Kidney (tissue), 13 donors: ENCODE measurements at regions not wholly inside any gene's neighbourhood (a gene's known extent, or its start where the extent isn't known, plus 50 kb on each side); places are given as distances from the start of the nearest gene placed in this dataset.

ENCODE experiments used
- DNase-seq, 5 donors: peaks; one replicate each; pipeline ENCODE4 v3.0.0-alpha.2; 2013 to 2020
- FAIRE-seq: peaks from 2 replicates; lab custom pipeline; 2012; peaks lifted over from hg19 to GRCh38; lab: Jason Lieb, UNC
- H3K27ac ChIP-seq, 2 donors: one replicate each; pipeline ENCODE4 v1.7.0; 2013; ENCODE audit warnings: low read depth in 2 of 2, low read length in 2 of 2, inconsistent platforms in 1 of 2
- H3K27me3 ChIP-seq: one replicate; pipeline ENCODE4 v1.7.1; 2013; ENCODE audit warnings: low read length, inconsistent platforms; ENCODE audit not compliant: control insufficient read depth, insufficient read depth
- H3K36me3 ChIP-seq, 3 donors: one replicate each; pipeline versions ENCODE4 v1.7.0 to v1.7.1; 2013; ENCODE audit warnings: low read length in 3 of 3, control low read depth in 1 of 3, inconsistent platforms in 1 of 3; ENCODE audit not compliant: insufficient read depth in 3 of 3, control insufficient read depth in 2 of 3
- H3K4me1 ChIP-seq, 3 donors: one replicate each; pipeline versions ENCODE4 v1.7.0 to v1.7.1; 2013; ENCODE audit warnings: low read length in 3 of 3, inconsistent platforms in 1 of 3, low read depth in 1 of 3; ENCODE audit not compliant: control insufficient read depth in 2 of 3, insufficient read depth in 2 of 3
- H3K4me3 ChIP-seq, 3 donors: one replicate each; pipeline versions ENCODE4 v1.7.0 to v1.8.1; 2013; ENCODE audit warnings: low read length in 3 of 3, control low read depth in 1 of 3, inconsistent platforms in 1 of 3
- H3K9ac ChIP-seq, 3 donors: one replicate each; pipeline versions ENCODE4 v1.7.0 to v1.7.1; 2013; ENCODE audit warnings: low read length in 3 of 3, control low read depth in 1 of 3, inconsistent platforms in 1 of 3
- H3K9me3 ChIP-seq, 3 donors: one replicate each; pipeline versions ENCODE4 v1.7.0 to v1.7.1; 2013; ENCODE audit warnings: low read length in 3 of 3, control low read depth in 1 of 3, inconsistent platforms in 1 of 3; ENCODE audit not compliant: control insufficient read depth in 2 of 3, insufficient read depth in 1 of 3
- CTCF ChIP-seq: IDR thresholded peaks from 3 replicates; pipeline ENCODE4 v1.5.1; 2012; ENCODE audit warnings: mild to moderate bottlenecking, moderate library complexity, borderline replicate concordance; ENCODE audit not compliant: insufficient read depth; ENCODE audit errors: extremely low read depth
- intact Hi-C: fragments of 100-400 bp; cut with DNase I; formaldehyde crosslinking; loops from one replicate; pipeline ENCODE4 v1.11.1; 2022
- donor health status: control.
- donor health status: control.
- donor health status: control.
- donor health status: control.
- donor health status: control.
- donor health status: DM: yes; HTN: yes; CAD: no.
- donor health status: Normal renal cell carcinoma (clear cell type).

GRCh38 chr1:229111703-229112319 lies 159.1 kb upstream of the RAB4A start:
- no peak for FAIRE-seq
- Histone ChIP-seq H3K4me1 (peaks cover 0 to 2% (median 0%) of the 10 kb centered on the region in 3 donors), H3K9ac (no peak overlapping the region), H3K4me3 (no peak overlapping the region), H3K27ac (no peak overlapping the region), H3K9me3 (no peaks in the 10 kb centered on the region), H3K27me3 (no peaks in the 10 kb centered on the region), H3K36me3 (no peaks in the 10 kb centered on the region)
- DNase-seq: no peak
- no peak for TF ChIP-seq CTCF
- intact Hi-C loops: no loop called here

GRCh38 chr1:229112832-229113548 lies 157.9 kb upstream of the RAB4A start:
- H3K9me3 ChIP-seq: no peaks in the 10 kb centered on the region
- FAIRE-seq: no peak
- H3K27me3 ChIP-seq: no peaks in the 10 kb centered on the region
- H3K36me3 ChIP-seq: no peaks in the 10 kb centered on the region
- no peak overlapping the region for H3K9ac ChIP-seq
- no peak overlapping the region for H3K4me3 ChIP-seq
- DNase-seq: no peak
- peaks cover 0 to 8% (median 7%) of the 10 kb centered on the region in 3 donors for H3K4me1 ChIP-seq
- no peak for TF ChIP-seq CTCF
- H3K27ac ChIP-seq: no peak overlapping the region
- intact Hi-C loops: no loop called here

GRCh38 chr1:229114315-229114714 lies 156.6 kb upstream of the RAB4A start:
- DNase-seq: peak in 3 of 5 donors; percentile 28 to 56 (median 32)
- peaks cover 0 to 8% (median 5%) of the 10 kb centered on the region in 3 donors for H3K4me1 ChIP-seq
- no peak overlapping the region for H3K9ac ChIP-seq
- H3K9me3 ChIP-seq: no peaks in the 10 kb centered on the region
- intact Hi-C loops: no loop called here
- no peak overlapping the region for H3K27ac ChIP-seq
- no peak for FAIRE-seq
- no peaks in the 10 kb centered on the region for H3K27me3 ChIP-seq
- TF ChIP-seq CTCF: no peak
- no peaks in the 10 kb centered on the region for H3K36me3 ChIP-seq
- H3K4me3 ChIP-seq: no peak overlapping the region
